ENCODE measurements at regions not wholly inside any gene's neighbourhood (a gene's known extent, or its start where the extent isn't known, plus 50 kb on each side); places are given as distances from the start of the nearest gene placed in this dataset.

DNA sequence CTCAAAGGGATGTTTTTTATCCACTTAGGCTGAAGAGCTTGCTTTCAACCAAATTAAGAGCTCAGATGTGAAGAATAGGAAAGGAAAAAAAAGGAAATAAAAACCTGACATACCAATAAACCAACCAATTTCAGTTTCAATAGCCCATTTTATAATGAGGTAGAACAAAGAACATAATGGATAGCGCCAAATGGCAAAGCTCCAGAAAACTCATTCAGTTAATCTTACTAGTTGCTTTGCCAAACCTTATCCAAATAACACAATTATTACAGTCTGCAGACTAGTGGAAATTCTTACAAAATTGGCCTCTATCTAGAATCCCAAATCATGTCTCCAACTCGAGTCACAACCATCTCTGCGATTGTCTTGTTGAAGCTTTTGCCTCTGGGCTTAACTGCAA, 337.0 kb downstream of the CRPPA start:
- Histone ChIP-seq H3K4me1 (no peaks in the 10 kb centered on the region), H3K36me3 (ENCODE audit: insufficient read depth in 1 of 2, low read depth in 1 of 2) (no peaks in the 10 kb centered on the region), H3K27me3 (ENCODE audit: insufficient read depth in 3 of 3, low read length in 2 of 3) (no peaks in the 10 kb centered on the region), H3K4me3 (no peak overlapping the region), H3K27ac (no peak overlapping the region), H3K9me3 (no peaks in the 10 kb centered on the region)
- TF ChIP-seq, protein P1, sequence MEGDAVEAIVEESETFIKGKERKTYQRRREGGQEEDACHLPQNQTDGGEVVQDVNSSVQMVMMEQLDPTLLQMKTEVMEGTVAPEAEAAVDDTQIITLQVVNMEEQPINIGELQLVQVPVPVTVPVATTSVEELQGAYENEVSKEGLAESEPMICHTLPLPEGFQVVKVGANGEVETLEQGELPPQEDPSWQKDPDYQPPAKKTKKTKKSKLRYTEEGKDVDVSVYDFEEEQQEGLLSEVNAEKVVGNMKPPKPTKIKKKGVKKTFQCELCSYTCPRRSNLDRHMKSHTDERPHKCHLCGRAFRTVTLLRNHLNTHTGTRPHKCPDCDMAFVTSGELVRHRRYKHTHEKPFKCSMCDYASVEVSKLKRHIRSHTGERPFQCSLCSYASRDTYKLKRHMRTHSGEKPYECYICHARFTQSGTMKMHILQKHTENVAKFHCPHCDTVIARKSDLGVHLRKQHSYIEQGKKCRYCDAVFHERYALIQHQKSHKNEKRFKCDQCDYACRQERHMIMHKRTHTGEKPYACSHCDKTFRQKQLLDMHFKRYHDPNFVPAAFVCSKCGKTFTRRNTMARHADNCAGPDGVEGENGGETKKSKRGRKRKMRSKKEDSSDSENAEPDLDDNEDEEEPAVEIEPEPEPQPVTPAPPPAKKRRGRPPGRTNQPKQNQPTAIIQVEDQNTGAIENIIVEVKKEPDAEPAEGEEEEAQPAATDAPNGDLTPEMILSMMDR (IDR thresholded peaks at IDR 0.05), result no peak
- no peak for ATAC-seq
- WGBS, 3 donors, result 22 to 40% (median 27%) methylated on average over 3 of the region's 3 CpGs
- no peak for DNase-seq
- intact Hi-C loops (cut with DNase I), result no loop called here

DNA sequence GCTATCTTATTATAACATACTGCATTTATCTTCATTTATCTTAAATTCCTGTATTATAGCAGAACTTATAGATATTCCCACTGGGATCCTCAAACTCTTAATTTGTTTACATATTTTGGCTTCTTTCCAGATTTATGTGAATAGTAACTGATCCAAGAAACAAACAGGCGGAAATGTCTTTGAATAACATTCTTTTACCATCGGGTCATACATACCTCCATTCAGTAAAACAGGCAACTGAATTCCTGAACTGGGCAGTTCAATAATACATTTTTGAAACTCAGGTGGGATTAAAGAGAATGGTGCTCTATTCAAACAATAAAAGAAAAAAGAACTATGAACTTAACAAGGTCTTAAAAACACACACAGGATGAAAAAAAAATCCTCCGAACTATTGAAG, 337.4 kb downstream of the CRPPA start:
- TF ChIP-seq, protein P1 (IDR thresholded peaks at IDR 0.05), result no peak
- H3K36me3 ChIP-seq (ENCODE audit: insufficient read depth in 1 of 2, low read depth in 1 of 2), result no peaks in the 10 kb centered on the region
- no peak overlapping the region for H3K27ac ChIP-seq
- ATAC-seq, result no peak
- intact Hi-C loops (cut with DNase I), result no loop called here
- no peak overlapping the region for H3K4me3 ChIP-seq
- DNase-seq, result no peak
- no peaks in the 10 kb centered on the region for H3K9me3 ChIP-seq
- no peaks in the 10 kb centered on the region for H3K4me1 ChIP-seq
- WGBS, 3 donors, result 31 to 45% (median 38%) methylated on average over 3 of the region's 3 CpGs
- H3K27me3 ChIP-seq (ENCODE audit: insufficient read depth in 3 of 3, low read length in 2 of 3), result no peaks in the 10 kb centered on the region

DNA sequence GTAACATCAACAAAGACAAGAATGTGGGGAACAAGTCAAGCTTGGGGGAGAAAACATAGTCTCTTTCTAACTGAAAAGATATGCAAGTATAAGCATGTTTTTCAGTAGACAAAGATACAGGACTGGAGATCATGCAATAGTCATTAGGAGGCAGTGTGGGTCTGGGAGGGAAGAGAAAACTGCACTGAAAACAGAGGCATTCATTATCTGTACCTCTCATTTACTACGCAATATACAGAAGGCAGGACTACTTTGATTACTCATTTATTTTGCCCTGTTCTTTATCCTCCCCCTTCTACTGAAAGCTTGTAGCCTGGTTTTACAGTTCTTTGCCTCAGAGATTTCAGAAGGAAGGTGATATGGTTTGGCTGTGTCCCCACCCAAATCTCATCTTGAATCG, 341.2 kb downstream of the CRPPA start:
- 76 to 90% (median 81%) methylated on average over 2 of the region's 2 CpGs for whole genome bisulfite sequencing, 3 donors
- no peaks in the 10 kb centered on the region for H3K36me3 ChIP-seq (ENCODE audit: insufficient read depth in 1 of 2, low read depth in 1 of 2)
- H3K4me3 ChIP-seq, result no peak overlapping the region
- no peak overlapping the region for H3K27ac ChIP-seq
- TF ChIP-seq, protein P1 (IDR thresholded peaks at IDR 0.05), result no peak
- DNase-seq (no peak), ATAC-seq (no peak)
- H3K4me1 ChIP-seq, result no peaks in the 10 kb centered on the region
- intact Hi-C loops (cut with DNase I), result loop anchor here in 1 of 2 donors (2.0 kb wide), 1 partner anchor 485 kb away; no protein-coding TSS in a partner anchor
- no peaks in the 10 kb centered on the region for H3K9me3 ChIP-seq
- no peaks in the 10 kb centered on the region for H3K27me3 ChIP-seq (ENCODE audit: insufficient read depth in 3 of 3, low read length in 2 of 3)

GRCh38 chr7:16079723-16080122, 341.6 kb downstream of the CRPPA start:
- H3K4me1 ChIP-seq, result no peaks in the 10 kb centered on the region
- TF ChIP-seq, protein P1 (IDR thresholded peaks at IDR 0.05), result no peak
- DNase-seq (no peak), ATAC-seq (no peak)
- WGBS, 3 donors, result 96 to 97% (median 97%) methylated on average over 3 of the region's 3 CpGs
- H3K9me3 ChIP-seq, result no peaks in the 10 kb centered on the region
- no peak overlapping the region for H3K4me3 ChIP-seq
- no peak overlapping the region for H3K27ac ChIP-seq
- H3K27me3 ChIP-seq (ENCODE audit: insufficient read depth in 3 of 3, low read length in 2 of 3), result no peaks in the 10 kb centered on the region
- intact Hi-C loops (cut with DNase I), result loop anchor here (2.0 to 10.0 kb wide), 2 partner anchors 345 to 485 kb away; partner anchors contain the start of gene CRPPA (in 1 of the 2)
- H3K36me3 ChIP-seq (ENCODE audit: insufficient read depth in 1 of 2, low read depth in 1 of 2), result no peaks in the 10 kb centered on the region
